CD4-positive, alpha-beta memory T cell (primary cell): ENCODE measurements at regions not wholly inside any gene's neighbourhood (a gene's known extent, or its start where the extent isn't known, plus 50 kb on each side); places are given as distances from the start of the nearest gene placed in this dataset.

Source experiments
- CTCF ChIA-PET: fragments of 350-600 bp; sonication (Branson Sonifier 250); formaldehyde crosslinking; loops from one replicate; lab custom pipeline; 2021; ENCODE audit warnings: inconsistent platforms; ENCODE audit not compliant: partially characterized antibody; lab: Charles Lee
- POLR2A ChIA-PET: fragments of 350-600 bp; sonication (Branson Sonifier 250); formaldehyde crosslinking; loops from one replicate; lab custom pipeline; 2021; ENCODE audit not compliant: partially characterized antibody; lab: Charles Lee
- DNase-seq, 5 donors: peaks; one replicate each; pipeline versions ENCODE4 v3.0.0 to v3.0.0-alpha.2; 2020 to 2022; ENCODE audit warnings: mixed read lengths in 1 of 5
- H3K27ac ChIP-seq: one replicate; pipeline ENCODE4 v1.7.0; 2013; ENCODE audit warnings: low read depth, low read length
- H3K27me3 ChIP-seq: 2 replicates; pipeline ENCODE4 v1.7.0; 2013; ENCODE audit warnings: mild to moderate bottlenecking, low read length, moderate library complexity; ENCODE audit not compliant: insufficient read depth
- H3K36me3 ChIP-seq: 2 replicates; pipeline ENCODE4 v1.7.0; 2013; ENCODE audit warnings: mild to moderate bottlenecking, low read length, moderate library complexity; ENCODE audit not compliant: insufficient read depth
- H3K4me1 ChIP-seq: 2 replicates; pipeline ENCODE4 v1.7.0; 2013; ENCODE audit warnings: mild to moderate bottlenecking, low read length, moderate library complexity; ENCODE audit not compliant: insufficient read depth
- H3K4me3 ChIP-seq, 2 donors: one replicate each; pipeline ENCODE4 v1.7.0; 2013; ENCODE audit warnings: low read length in 2 of 2, mild to moderate bottlenecking in 1 of 2
- H3K9me3 ChIP-seq, 2 donors: one replicate each; pipeline ENCODE4 v1.7.0; 2013; ENCODE audit warnings: low read length in 2 of 2, control low read depth in 1 of 2; ENCODE audit not compliant: control insufficient read depth in 1 of 2
- H3K27ac Mint-ChIP-seq, 7 donors: one replicate each; pipeline ENCODE4 v1.8.0; 2020 to 2021; ENCODE audit warnings: mixed read lengths in 7 of 7, mild to moderate bottlenecking in 6 of 7, inconsistent platforms in 3 of 7, moderate library complexity in 3 of 7
- H3K27me3 Mint-ChIP-seq, 2 donors: one replicate each; pipeline ENCODE4 v1.8.0; 2020 to 2021; ENCODE audit warnings: mixed read lengths in 2 of 2
- H3K36me3 Mint-ChIP-seq, 2 donors: one replicate each; pipeline ENCODE4 v1.8.0; 2020 to 2021; ENCODE audit warnings: mixed read lengths in 2 of 2, inconsistent platforms in 1 of 2, mild to moderate bottlenecking in 1 of 2
- H3K4me1 Mint-ChIP-seq, 4 donors: one replicate each; pipeline ENCODE4 v1.8.0; 2020 to 2021; ENCODE audit warnings: mixed read lengths in 4 of 4, mild to moderate bottlenecking in 1 of 4
- H3K4me3 Mint-ChIP-seq, 8 donors: one replicate each; pipeline ENCODE4 v1.8.0; 2020 to 2021; ENCODE audit warnings: mixed read lengths in 8 of 8, mild to moderate bottlenecking in 7 of 8, moderate library complexity in 6 of 8, inconsistent platforms in 3 of 8
- H3K9me3 Mint-ChIP-seq, 8 donors: one replicate each; pipeline ENCODE4 v1.8.0; 2020 to 2021; ENCODE audit warnings: mixed read lengths in 8 of 8, mild to moderate bottlenecking in 5 of 8, inconsistent platforms in 3 of 8, moderate library complexity in 1 of 8
- intact Hi-C: fragments of 100-400 bp; cut with micrococcal nuclease; formaldehyde crosslinking; loops from one replicate; pipeline ENCODE4 v1.15.1; 2023

GRCh38 chr6:105873211-105873704, 212.9 kb upstream of the PRDM1 start:
- DNase-seq: no peak
- H3K9me3 Mint-ChIP-seq: peaks cover 0 to 2% (median 0%) of the 10 kb centered on the region in 8 donors
- H3K36me3 Mint-ChIP-seq: no peaks in the 10 kb centered on the region
- no peaks in the 10 kb centered on the region for H3K9me3 ChIP-seq
- H3K4me3 Mint-ChIP-seq: no peak overlapping the region
- H3K4me3 ChIP-seq: no peak overlapping the region
- peaks cover 6 to 17% of the 10 kb centered on the region in 2 donors for H3K27me3 Mint-ChIP-seq
- no peaks in the 10 kb centered on the region for H3K27me3 ChIP-seq
- no peaks in the 10 kb centered on the region for H3K36me3 ChIP-seq
- ChIA-PET POLR2A (no interaction called here), CTCF (no interaction called here)
- peaks cover 0 to 3% (median 0%) of the 10 kb centered on the region in 4 donors for H3K4me1 Mint-ChIP-seq
- no peaks in the 10 kb centered on the region for H3K4me1 ChIP-seq
- intact Hi-C loops: no loop called here
- H3K27ac ChIP-seq: no peak overlapping the region
- no peak overlapping the region for H3K27ac Mint-ChIP-seq

- no peak overlapping the region for H3K27ac ChIP-seq
- no peaks in the 10 kb centered on the region for H3K9me3 ChIP-seq
- H3K27me3 ChIP-seq: no peaks in the 10 kb centered on the region
- Mint-ChIP-seq H3K27ac (no peak overlapping the region), H3K27me3 (peaks cover 8 to 10% of the 10 kb centered on the region in 2 donors), H3K4me1 (peaks cover 0 to 3% (median 0%) of the 10 kb centered on the region in 4 donors), H3K4me3 (no peak overlapping the region), H3K36me3 (no peaks in the 10 kb centered on the region), H3K9me3 (peaks cover 0 to 2% (median 0%) of the 10 kb centered on the region in 8 donors)
- no peaks in the 10 kb centered on the region for H3K4me1 ChIP-seq
- H3K36me3 ChIP-seq: no peaks in the 10 kb centered on the region
- no peak overlapping the region for H3K4me3 ChIP-seq
- ChIA-PET POLR2A (no interaction called here), CTCF (no interaction called here)
- DNase-seq: no peak
- intact Hi-C loops: no loop called here
These were observed 213.9 kb upstream of the PRDM1 start for GRCh38 chr6:105872249-105872648.

DNA sequence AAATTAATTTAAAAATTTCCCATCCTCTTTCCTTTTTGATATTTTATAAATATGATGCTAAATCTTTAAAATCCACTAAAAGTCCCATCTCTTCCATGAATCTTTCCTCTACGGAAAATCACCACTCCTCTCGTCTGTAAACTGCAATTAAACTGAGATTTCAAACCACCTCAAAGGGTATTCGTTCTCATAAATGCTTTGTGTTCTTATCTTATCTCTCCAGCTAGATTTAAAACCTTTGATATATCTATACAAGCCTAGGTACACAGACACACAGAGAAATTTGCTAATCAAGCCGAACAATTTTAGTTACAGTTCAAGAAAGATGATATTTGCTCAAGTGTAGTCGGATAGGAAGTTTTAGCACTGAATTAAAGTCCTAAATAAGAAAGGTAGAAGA, 214.6 kb upstream of the PRDM1 start:
- Histone ChIP-seq H3K27me3 (no peaks in the 10 kb centered on the region), H3K4me3 (no peak overlapping the region), H3K9me3 (no peaks in the 10 kb centered on the region), H3K4me1 (no peaks in the 10 kb centered on the region), H3K27ac (no peak overlapping the region), H3K36me3 (no peaks in the 10 kb centered on the region)
- intact Hi-C loops: no loop called here
- H3K27ac Mint-ChIP-seq: no peak overlapping the region
- H3K4me1 Mint-ChIP-seq: peaks cover 0 to 3% (median 0%) of the 10 kb centered on the region in 4 donors
- H3K4me3 Mint-ChIP-seq: no peak overlapping the region
- H3K36me3 Mint-ChIP-seq: no peaks in the 10 kb centered on the region
- DNase-seq: no peak
- H3K9me3 Mint-ChIP-seq: peaks cover 0 to 2% (median 0%) of the 10 kb centered on the region in 8 donors
- POLR2A ChIA-PET: no interaction called here
- peaks cover 8 to 10% of the 10 kb centered on the region in 2 donors for H3K27me3 Mint-ChIP-seq
- CTCF ChIA-PET: no interaction called here

GRCh38 chr6:105869835-105870440, 216.2 kb upstream of the PRDM1 start:
- Mint-ChIP-seq H3K36me3 (no peaks in the 10 kb centered on the region), H3K4me3 (no peak overlapping the region), H3K27me3 (peaks cover 10 to 14% of the 10 kb centered on the region in 2 donors), H3K27ac (no peak overlapping the region), H3K4me1 (peaks cover 0 to 3% (median 0%) of the 10 kb centered on the region in 4 donors), H3K9me3 (peaks cover 0 to 4% (median 0%) of the 10 kb centered on the region in 8 donors)
- no peaks in the 10 kb centered on the region for H3K9me3 ChIP-seq
- no peak overlapping the region for H3K27ac ChIP-seq
- intact Hi-C loops: no loop called here
- H3K4me3 ChIP-seq: no peak overlapping the region
- DNase-seq: no peak
- H3K36me3 ChIP-seq: no peaks in the 10 kb centered on the region
- ChIA-PET CTCF (interaction anchor here (0.9 kb wide), 1 partner anchor 10 kb away, joined by 3 read pairs; no protein-coding TSS in a partner anchor), POLR2A (no interaction called here)
- H3K4me1 ChIP-seq: no peaks in the 10 kb centered on the region
- no peaks in the 10 kb centered on the region for H3K27me3 ChIP-seq

- H3K4me3 ChIP-seq: no peak overlapping the region
- peaks cover 0 to 3% (median 0%) of the 10 kb centered on the region in 4 donors for H3K4me1 Mint-ChIP-seq
- intact Hi-C loops: no loop called here
- H3K36me3 ChIP-seq: no peaks in the 10 kb centered on the region
- H3K27me3 ChIP-seq: no peaks in the 10 kb centered on the region
- no peak overlapping the region for H3K4me3 Mint-ChIP-seq
- H3K27ac ChIP-seq: no peak overlapping the region
- no peaks in the 10 kb centered on the region for H3K36me3 Mint-ChIP-seq
- CTCF ChIA-PET: interaction anchor here (0.9 kb wide), 1 partner anchor 9 kb away, joined by 3 read pairs; no protein-coding TSS in a partner anchor
- H3K27ac Mint-ChIP-seq: no peak overlapping the region
- no peak for DNase-seq
- no peaks in the 10 kb centered on the region for H3K4me1 ChIP-seq
- H3K9me3 ChIP-seq: no peaks in the 10 kb centered on the region
- peaks cover 0 to 4% (median 0%) of the 10 kb centered on the region in 8 donors for H3K9me3 Mint-ChIP-seq
- H3K27me3 Mint-ChIP-seq: peaks cover 13 to 14% of the 10 kb centered on the region in 2 donors
- POLR2A ChIA-PET: no interaction called here
These were observed 217.2 kb upstream of the PRDM1 start for GRCh38 chr6:105868823-105869460.

DNA sequence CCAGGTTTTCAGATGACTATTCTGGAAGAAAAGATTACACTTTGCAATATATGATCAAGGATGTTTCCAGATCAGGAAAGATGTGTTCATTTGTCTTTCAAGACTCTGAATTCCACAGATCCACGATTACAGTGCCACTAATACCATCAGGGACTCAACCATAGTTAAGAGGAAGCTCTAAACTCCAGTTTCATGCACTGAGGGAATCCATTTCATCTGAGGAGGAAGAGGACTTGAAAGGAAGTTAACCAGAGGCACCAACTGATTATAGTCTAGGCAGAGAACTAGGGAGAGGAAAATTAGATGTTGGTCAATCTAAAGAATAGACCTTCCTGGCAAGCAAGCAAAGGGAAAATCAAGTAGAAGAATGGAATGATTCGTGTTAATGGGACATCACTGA, 218.3 kb upstream of the PRDM1 start:
- Histone ChIP-seq H3K4me1 (no peaks in the 10 kb centered on the region), H3K4me3 (no peak overlapping the region), H3K27ac (no peak overlapping the region), H3K36me3 (no peaks in the 10 kb centered on the region), H3K27me3 (no peaks in the 10 kb centered on the region), H3K9me3 (no peaks in the 10 kb centered on the region)
- H3K4me3 Mint-ChIP-seq: no peak overlapping the region
- peaks cover 0 to 4% (median 0%) of the 10 kb centered on the region in 8 donors for H3K9me3 Mint-ChIP-seq
- H3K4me1 Mint-ChIP-seq: no peaks in the 10 kb centered on the region
- intact Hi-C loops: no loop called here
- peaks cover 11 to 12% of the 10 kb centered on the region in 2 donors for H3K27me3 Mint-ChIP-seq
- POLR2A ChIA-PET: no interaction called here
- no peak overlapping the region for H3K27ac Mint-ChIP-seq
- no peaks in the 10 kb centered on the region for H3K36me3 Mint-ChIP-seq
- CTCF ChIA-PET: no interaction called here
- no peak for DNase-seq

GRCh38 chr6:105867277-105867676, 218.9 kb upstream of the PRDM1 start:
- Mint-ChIP-seq H3K27ac (no peak overlapping the region), H3K4me1 (no peaks in the 10 kb centered on the region), H3K27me3 (peaks cover 8 to 12% of the 10 kb centered on the region in 2 donors), H3K4me3 (no peak overlapping the region), H3K36me3 (no peaks in the 10 kb centered on the region), H3K9me3 (peaks cover 0 to 4% (median 0%) of the 10 kb centered on the region in 8 donors)
- Histone ChIP-seq H3K4me3 (no peak overlapping the region), H3K9me3 (no peaks in the 10 kb centered on the region), H3K36me3 (no peaks in the 10 kb centered on the region), H3K27ac (no peak overlapping the region), H3K4me1 (no peaks in the 10 kb centered on the region), H3K27me3 (no peaks in the 10 kb centered on the region)
- intact Hi-C loops: no loop called here
- DNase-seq: no peak
- POLR2A ChIA-PET: no interaction called here
- CTCF ChIA-PET: no interaction called here
